ENCODE measurements at regions not wholly inside any gene's neighbourhood (a gene's known extent, or its start where the extent isn't known, plus 50 kb on each side); places are given as distances from the start of the nearest gene placed in this dataset.

GRCh38 chr6:169158691-169159090 is 95.0 kb downstream of the THBS2 start:
- H3K27me3 Mint-ChIP-seq, result no peaks in the 10 kb centered on the region
- POLR2A ChIA-PET, result no interaction called here
- CTCF ChIA-PET, result no interaction called here

GRCh38 chr6:169158174-169158573 is 95.5 kb downstream of the THBS2 start:
- Mint-ChIP-seq H3K4me3 (no peak overlapping the region), H3K27ac (no peak overlapping the region), H3K27me3 (no peaks in the 10 kb centered on the region), H3K36me3 (ENCODE audit: low read depth) (no peaks in the 10 kb centered on the region), H3K9me3 (no peaks in the 10 kb centered on the region), H3K4me1 (no peaks in the 10 kb centered on the region)
- ATAC-seq (ENCODE audit: low read depth) (no peak), DNase-seq (no peak)
- ChIA-PET POLR2A (no interaction called here), CTCF (no interaction called here)
- TF ChIP-seq CTCF (IDR thresholded peaks at IDR 0.05), result no peak
- intact Hi-C loops (cut with micrococcal nuclease), result no loop called here

More at GRCh38 chr6:169158691-169159090, 95.0 kb downstream of the THBS2 start:
- ATAC-seq (ENCODE audit: low read depth) (no peak), DNase-seq (no peak)
- Mint-ChIP-seq H3K36me3 (ENCODE audit: low read depth) (no peaks in the 10 kb centered on the region), H3K9me3 (no peaks in the 10 kb centered on the region), H3K27ac (no peak overlapping the region), H3K4me3 (no peak overlapping the region), H3K4me1 (no peaks in the 10 kb centered on the region)
- intact Hi-C loops (cut with micrococcal nuclease), result no loop called here
- TF ChIP-seq CTCF (IDR thresholded peaks at IDR 0.05), result no peak

- H3K36me3 Mint-ChIP-seq (ENCODE audit: low read depth), result no peaks in the 10 kb centered on the region
- CTCF ChIA-PET, result no interaction called here
- no peak for TF ChIP-seq CTCF (IDR thresholded peaks at IDR 0.05)
These were observed 96.2 kb downstream of the THBS2 start for GRCh38 chr6:169157197-169158148.

GRCh38 chr6:169156793-169157147 is 96.9 kb downstream of the THBS2 start:
- no peak overlapping the region for H3K4me3 Mint-ChIP-seq
- DNase-seq, result no peak
- H3K36me3 Mint-ChIP-seq (ENCODE audit: low read depth), result no peaks in the 10 kb centered on the region
- H3K9me3 Mint-ChIP-seq, result no peaks in the 10 kb centered on the region
- no peak for ATAC-seq (ENCODE audit: low read depth)
- intact Hi-C loops (cut with micrococcal nuclease), result no loop called here
- H3K4me1 Mint-ChIP-seq, result no peaks in the 10 kb centered on the region
- TF ChIP-seq CTCF (IDR thresholded peaks at IDR 0.05), result no peak
- no peaks in the 10 kb centered on the region for H3K27me3 Mint-ChIP-seq
- ChIA-PET POLR2A (no interaction called here), CTCF (no interaction called here)
- no peak overlapping the region for H3K27ac Mint-ChIP-seq

More at GRCh38 chr6:169157197-169158148, 96.2 kb downstream of the THBS2 start:
- intact Hi-C loops (cut with micrococcal nuclease), result no loop called here
- DNase-seq, result no peak
- ATAC-seq (ENCODE audit: low read depth), result no peak
- POLR2A ChIA-PET, result no interaction called here
- Mint-ChIP-seq H3K27me3 (no peaks in the 10 kb centered on the region), H3K27ac (no peak overlapping the region), H3K9me3 (no peaks in the 10 kb centered on the region), H3K4me3 (no peak overlapping the region), H3K4me1 (no peaks in the 10 kb centered on the region)

- ATAC-seq (ENCODE audit: low read depth) (no peak), DNase-seq (no peak)
- H3K36me3 Mint-ChIP-seq (ENCODE audit: low read depth), result no peaks in the 10 kb centered on the region
- ChIA-PET POLR2A (no interaction called here), CTCF (no interaction called here)
- H3K27me3 Mint-ChIP-seq, result no peaks in the 10 kb centered on the region
- TF ChIP-seq CTCF (IDR thresholded peaks at IDR 0.05), result no peak
- intact Hi-C loops (cut with micrococcal nuclease), result no loop called here
- H3K27ac Mint-ChIP-seq, result no peak overlapping the region
- no peak overlapping the region for H3K4me3 Mint-ChIP-seq
- H3K4me1 Mint-ChIP-seq, result no peaks in the 10 kb centered on the region
- H3K9me3 Mint-ChIP-seq, result no peaks in the 10 kb centered on the region
These were observed 97.4 kb downstream of the THBS2 start for GRCh38 chr6:169156108-169156792.
